NCI-H510A (cell line): ENCODE measurements at regions not wholly inside any gene's neighbourhood (a gene's known extent, or its start where the extent isn't known, plus 50 kb on each side); places are given as distances from the start of the nearest gene placed in this dataset.

Experiments
- DNase-seq: peaks from one replicate; lab custom pipeline; 2025; lab: John Stamatoyannopoulos, UW

DNA sequence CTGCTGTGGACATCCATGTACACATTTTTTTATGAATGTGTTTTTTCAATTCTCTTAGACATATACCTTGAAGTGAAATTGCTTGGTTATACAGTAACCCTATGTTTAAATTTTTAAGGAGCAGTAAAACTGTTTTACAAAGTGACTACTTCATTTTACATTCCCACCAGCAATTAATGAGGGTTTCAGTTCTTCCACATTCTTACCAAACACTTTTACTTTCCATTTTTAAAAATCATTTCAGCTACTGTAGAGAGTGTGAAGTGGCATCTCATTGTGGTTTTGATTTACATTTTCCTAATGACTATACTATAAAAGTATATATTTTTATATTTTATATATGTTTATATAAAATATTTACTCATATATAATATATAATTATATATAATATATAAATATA, 1221.5 kb downstream of the PLA2G4A start:
- DNase-seq = no peak

DNA sequence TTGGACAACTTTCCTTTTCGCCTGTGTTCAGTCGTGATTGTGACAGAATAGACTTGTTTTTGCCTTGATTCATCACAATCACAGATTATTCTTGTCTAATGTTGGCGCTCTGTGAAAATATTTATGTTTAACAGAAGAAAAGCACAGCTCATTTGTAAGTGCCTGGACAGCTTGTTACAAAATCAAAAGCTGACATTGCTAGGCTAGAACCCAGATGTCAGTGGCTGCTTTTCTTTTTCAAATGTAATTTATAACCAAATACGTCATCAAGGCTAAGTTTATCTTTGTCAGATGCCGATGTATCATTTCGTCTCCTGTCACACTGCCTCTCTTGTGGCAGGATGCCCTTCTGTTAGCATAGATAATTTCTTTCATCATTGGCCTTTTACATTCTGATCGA, 1227.3 kb downstream of the PLA2G4A start:
- no peak for DNase-seq

DNA sequence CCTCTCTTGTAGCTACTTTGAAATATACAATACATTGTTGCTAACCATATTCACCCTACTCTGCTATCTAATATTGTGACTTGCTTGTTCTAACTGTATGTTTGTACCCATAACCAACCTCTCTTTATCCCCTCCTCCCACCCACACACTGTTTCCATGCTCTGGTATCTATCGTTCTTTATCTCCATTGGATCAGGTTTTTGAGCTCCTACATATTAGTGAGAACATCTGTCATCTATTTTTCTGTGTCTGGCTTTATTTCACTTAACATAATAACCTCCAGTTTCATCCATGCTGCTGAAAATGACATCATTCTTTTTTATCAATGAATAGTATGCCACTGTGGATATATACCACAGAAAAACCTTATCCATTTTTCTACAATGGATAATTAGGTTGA, 1230.1 kb downstream of the PLA2G4A start:
- DNase-seq = no peak

DNA sequence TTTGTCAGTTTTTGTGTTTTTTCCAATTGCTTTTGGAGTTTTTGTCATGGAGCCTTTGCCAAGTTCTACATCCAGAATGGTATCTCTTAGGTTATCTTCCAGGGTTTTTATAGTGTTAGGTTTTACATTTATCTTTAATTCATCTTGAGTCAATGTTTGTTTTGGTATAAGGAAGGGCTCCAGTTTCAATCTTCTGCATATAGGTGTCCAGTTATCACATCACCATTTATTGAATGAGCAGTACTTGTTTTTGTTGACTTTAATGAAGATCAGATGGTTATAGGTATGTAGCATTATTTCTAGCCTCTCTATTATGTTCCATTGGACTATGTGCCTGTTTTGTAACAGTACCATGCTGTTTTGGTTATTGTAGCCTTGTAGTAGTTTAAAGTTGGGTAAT, 1233.1 kb downstream of the PLA2G4A start:
- DNase-seq = no peak

DNA sequence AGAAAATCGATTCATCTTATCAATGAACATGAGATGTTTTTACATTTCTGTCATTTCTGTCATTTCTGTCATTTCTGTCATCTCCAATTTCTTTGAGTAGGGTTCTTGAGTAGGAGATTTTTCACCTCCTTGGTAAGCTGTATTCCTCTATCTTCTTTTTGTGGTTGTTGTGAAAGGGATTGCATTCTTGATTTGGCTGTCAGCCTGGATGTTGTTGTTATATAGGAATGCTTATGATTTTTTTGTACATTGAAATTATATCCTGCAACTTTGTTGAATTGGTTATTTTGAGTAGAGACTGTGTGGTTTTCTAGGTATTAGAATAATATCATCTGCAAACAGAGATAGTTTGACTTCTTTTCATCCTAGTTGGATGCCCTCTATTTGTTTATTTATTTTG, 1233.7 kb downstream of the PLA2G4A start:
- no peak for DNase-seq

DNA sequence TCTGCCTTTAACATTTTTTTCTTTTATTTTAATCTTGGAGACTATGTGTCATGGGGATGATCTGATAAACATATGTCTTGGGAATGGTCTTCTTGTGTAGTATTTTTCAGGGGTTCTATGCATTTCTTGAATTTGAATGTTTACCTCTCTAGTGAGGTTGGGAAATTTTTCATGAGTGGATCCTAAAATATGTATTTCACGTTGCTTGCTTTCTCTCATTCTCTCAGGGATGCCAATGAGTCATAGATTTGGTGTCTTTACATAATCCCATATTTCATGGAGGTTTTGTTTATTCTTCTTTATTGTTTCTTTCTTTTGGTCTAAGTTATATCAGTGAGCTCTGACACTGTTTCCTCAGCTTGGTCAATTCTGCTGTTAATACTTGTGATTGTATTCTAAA, 1237.2 kb downstream of the PLA2G4A start:
- DNase-seq = no peak

DNA sequence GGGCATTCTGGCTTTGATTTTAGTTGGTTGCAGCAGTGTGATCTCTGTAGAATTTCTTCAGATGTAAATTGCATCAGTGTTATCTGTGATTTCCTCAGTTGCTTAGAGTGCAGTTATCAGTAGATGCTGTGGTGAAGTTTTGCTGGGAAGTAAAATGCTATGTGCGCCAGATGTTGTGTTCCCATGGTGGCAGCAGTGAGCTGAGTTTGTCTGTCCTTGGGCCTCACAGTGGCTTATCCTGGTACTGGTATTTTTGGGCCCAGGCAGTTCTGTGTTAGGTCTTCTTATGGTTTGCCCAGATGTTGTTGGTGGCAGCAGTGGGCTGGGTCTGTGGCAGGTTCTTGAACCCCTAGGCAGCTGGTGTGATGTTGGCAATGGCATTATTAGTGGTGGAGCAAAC, 1242.1 kb downstream of the PLA2G4A start:
- DNase-seq = no peak

DNA sequence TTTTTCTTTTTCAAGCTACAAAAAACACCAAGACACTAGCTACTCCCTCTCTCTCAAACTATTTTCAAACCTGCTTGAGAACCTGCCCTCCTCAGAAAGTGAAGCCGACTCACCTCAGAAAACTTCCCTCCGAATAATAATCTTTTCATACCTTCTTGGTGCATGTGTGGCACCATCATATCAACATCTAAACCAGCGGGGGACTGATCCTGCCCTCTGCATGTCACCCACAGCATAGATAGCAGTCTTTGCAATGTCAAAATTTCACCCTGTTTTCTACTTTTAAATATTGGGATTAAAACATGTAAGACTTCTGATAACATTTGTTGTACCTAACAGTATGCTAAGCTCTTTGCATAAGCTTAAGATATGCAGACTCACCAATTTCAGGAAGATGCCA, 1260.3 kb downstream of the PLA2G4A start:
- DNase-seq = no peak

DNA sequence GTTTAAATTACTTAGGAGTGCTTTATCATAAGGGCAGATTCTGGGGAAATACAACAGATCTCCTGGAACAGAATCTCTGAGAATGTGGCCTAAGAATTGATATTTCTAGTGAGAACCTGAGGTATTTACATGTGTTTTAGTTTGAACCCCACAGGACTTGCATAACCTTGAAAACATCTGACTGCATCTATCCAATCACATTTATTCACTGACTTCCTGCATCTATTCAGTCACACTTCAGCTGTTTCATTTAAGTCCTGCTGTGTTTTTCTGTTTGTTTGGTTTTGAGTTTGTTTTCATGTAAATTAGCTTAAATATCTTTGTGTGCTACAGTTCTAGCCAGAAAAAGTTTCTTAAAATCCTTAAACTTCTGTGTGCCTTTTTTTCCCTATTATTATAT, 1260.7 kb downstream of the PLA2G4A start:
- no peak for DNase-seq

DNA sequence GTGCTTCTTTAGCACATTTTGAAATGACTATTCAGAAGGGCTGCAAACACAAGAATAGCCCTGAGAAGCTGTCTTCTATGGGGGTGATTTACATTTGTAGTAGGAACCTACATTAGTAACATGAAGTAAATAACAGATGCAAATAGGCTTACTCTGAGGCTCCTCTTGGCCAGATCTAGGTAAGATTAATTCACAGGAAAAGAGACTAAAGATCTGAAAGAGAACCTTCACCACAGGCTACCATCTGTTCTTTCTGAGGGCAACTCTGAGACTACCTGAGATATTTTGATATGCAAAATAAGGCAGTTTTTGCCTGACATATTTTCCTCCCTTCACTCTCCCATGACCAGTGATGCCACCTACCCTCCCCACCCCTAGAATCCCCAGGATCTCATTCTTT, 1267.8 kb downstream of the PLA2G4A start:
- DNase-seq = no peak

DNA sequence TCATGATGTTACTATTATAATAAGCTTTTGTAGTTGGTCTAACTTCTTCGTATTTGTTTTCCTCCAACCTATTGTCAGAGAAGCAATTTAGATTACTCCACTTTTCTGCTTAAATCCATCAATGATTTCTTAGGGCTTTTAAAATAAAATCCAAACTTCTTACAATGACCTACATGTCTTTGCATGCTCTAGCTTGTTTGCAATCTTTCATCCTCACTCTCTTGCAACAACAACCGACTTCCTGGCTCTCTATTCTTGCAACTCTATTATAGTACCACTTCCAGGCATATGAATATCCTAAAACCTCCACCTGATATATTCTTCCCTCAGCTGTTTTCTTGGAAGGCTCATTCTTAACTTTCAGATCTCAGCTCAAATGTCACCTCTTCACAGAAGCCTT, 1288.7 kb downstream of the PLA2G4A start:
- no peak for DNase-seq

DNA sequence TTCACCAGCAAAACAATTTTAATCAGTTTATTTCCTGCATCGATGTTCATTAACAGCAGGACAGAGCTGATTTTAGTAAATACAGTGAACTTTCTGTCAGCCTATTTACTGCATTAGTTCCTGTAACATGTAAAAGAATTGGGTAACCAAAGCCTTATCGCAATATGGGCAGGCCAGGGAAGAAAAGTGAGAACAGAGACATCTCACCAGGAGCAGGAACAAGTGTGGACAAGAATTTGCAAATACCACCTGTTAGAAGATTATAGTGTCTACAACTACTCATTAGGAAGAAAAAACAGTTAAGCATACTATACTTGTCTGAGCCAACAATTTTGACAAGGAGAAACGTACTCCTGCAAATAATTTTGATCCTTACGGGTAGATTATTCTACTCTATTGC, 1293.9 kb downstream of the PLA2G4A start:
- no peak for DNase-seq

DNA sequence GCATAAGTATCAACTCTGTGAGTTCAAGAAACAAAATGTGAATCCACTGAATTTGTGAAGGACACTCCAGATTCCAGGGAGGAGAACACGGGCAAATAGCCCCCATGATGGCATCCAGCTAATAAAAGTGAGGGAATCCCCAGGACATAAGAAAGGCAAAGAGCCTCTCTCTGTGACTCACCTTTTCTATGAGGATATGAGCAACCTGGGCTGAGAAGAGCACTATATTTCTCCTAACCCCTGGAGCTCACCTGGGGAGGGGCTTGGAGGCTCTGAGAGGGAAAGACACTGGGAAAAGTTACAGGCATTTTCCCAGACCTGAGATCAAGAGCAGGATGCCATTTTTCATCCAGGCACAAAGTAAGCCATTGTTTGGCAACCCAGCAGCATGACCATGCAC, 1298.8 kb downstream of the PLA2G4A start:
- no peak for DNase-seq

DNA sequence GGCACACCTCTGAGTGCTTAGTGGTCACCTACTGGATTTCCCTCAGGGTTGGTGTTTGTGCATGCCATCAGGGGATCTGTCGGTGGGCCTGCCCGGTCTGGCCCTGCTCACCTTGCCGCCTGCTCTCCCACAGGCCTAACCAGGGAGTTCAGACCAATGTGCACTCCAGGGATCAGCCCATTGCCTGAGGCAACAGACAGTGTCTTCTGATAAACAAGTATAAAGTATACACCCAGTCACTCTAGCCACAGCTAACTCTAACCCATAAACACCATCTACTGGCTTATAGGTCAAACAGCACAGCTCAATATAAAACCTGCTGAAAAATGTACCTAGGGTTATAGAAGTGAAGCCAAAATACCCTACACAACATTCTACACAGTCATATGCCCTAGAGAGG, 1300.0 kb downstream of the PLA2G4A start:
- DNase-seq = no peak

DNA sequence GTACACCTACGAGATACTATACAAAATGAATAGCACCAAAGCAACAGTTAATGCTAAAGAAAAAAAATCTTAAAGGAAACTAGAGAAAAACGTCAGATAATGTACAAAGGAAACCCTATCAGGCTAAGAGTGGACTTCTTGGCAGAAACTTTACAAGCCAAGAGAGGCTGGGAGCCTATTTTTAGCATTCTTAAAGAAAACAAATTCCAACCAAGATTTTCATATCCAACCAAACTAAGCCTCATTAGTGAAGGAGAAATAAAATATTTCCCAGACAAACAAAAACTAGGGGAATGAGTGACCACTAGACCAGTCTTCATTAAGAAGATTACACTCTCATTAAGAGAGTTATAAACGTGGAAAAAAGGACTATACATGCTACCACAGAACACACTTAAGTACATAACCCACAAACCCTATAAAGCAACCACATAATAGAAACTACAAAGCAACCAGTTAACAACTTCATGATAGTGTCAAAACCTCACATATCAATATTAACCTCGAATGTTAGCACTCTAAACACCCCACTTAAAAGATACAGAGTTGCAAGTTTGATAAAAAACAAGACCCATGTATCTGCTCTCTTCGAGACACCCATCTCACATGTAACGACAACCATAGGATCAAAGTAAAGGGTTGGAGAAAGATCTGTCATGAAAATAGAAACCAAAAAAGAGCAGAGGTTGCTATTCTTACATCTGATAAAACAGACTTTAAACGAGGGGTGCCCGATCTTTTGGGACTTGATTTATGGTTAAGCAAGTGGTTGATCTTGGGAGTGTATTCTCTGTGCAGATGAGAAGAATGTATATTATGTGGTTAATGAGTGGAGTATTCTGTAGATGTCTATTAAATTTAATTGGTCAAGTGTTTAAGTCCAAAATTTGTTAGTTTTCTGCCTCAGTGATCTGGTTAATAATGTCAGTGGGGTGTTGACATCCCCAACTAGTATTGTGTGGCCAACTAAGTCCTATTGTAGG, 1301.4 kb downstream of the PLA2G4A start:
- no peak for DNase-seq

DNA sequence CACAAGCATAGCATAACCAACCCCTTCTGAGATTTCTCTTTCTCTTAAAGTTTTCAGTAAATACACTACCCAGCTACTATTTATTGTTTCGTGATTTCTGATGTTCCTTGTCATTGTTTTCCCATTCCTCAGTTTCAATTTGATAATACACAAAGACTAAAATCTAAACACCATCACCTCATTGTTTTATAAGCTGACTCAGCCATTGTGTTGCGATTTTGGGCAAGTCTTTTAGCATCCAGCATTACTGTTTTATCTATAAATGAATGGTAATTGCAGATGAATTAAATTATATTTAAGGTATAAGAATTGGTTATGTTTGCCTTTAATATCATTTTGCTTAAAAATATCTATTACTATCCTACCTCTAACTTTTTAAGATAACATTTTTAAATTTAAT, 1308.5 kb downstream of the PLA2G4A start:
- DNase-seq = no peak

DNA sequence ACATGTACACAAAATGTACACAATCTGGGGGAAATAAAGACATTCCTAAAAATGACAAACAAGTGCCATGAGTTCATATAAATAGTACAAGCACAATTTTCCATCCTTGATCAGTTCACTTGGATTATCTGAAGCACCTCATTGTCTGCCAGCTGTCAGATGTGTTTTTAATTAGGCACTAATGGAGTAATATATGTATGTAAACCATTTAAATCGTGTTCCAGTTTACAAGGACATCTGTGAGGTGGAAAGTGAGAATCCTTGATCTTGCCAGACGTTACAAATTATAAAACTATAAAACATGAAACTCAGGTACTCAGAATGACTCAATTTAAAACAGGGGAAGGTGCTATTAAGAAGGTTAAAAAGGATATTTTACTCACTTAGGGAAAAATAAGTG, 1312.2 kb downstream of the PLA2G4A start:
- DNase-seq = no peak

DNA sequence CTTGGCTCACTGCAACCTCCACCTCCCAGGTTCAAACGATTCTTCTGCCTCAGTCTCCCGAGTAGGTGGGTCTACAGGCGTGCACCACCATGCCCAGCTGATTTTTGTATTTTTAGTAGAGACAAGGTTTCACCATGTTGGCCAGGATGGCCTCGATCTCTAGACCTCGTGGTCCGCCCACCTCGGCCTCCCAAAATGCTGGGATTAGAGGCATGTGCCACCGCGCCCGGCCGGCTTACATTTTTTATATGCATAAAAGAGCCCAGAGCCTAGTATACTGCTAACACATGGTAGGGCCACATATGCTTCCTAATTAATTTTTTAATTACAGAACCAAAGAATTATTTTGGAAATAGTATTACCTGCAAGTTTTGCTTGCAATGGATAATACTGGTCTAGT, 1325.4 kb downstream of the PLA2G4A start:
- no peak for DNase-seq

DNA sequence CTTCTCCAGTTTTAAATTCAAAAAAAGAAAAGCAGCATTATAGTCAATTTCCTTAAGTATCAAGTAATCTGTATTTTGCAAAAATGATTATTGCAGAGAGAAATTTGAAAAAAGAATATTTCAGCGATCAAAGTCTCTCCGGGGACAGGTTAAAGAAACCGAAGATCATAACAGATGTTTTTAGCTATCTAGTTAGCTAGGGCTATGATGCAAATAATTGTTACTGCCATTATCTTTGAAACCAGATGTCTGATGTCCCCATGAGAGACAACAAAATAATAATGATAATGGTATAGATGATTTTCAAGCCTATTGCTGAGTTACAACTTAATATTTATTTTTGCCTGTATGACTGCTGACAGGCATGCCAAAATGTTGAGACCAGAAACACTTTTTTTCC, 1326.0 kb downstream of the PLA2G4A start:
- no peak for DNase-seq

DNA sequence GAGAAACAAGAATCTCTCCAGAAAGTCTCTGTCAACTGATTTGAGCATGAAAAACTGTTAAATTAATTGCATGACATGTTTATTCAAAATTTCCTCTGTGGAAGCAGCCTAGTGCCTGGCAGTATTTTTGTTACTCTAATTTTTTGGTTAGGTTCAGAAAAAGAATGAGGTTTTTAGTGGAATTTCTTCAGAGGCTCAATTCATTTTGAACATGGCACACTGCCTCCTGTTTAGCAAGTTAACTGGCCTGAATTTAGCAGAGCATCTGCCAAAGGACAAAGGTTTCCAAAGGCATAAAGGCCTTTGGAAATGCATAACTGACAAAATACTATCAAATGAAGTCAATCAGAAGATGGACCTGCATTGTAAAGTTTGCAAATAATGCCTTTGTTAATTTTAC, 1326.5 kb downstream of the PLA2G4A start:
- no peak for DNase-seq

DNA sequence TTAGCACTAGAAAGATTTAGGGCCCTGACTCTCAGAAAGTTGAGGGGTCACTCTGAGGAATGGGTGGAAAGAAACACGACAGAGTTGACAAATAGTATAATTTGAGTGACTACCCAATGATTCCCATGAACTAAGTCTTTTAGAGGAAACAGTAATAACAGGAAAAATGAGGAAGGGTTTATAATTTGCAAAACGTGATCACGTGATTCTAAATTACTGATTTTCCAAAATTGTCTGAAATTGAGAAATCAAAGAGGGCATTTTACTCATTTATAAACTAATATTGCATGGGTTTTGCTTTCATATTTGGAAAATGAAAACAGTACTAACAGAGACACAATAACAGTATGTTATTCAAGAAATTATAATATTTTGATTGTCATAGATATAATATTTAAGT, 1335.7 kb downstream of the PLA2G4A start:
- DNase-seq = no peak

DNA sequence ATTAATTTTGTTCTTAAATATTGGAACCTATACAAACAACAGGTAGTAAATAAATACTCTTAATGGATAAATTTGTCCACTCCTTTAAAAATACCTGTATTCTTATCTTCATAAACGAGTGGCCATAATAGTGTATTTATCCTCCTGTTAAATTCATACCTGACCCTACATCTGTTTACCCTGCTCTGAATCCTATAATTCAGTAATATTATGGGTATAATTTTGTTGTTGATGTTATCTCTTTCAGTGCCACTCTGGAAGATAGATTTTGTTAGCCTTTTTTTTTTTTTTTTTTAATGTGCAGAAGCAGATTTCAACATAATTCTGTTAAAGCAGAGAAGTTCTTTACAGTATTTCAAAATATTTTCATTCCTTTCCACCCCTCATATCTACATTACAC, 1337.9 kb downstream of the PLA2G4A start:
- no peak for DNase-seq

DNA sequence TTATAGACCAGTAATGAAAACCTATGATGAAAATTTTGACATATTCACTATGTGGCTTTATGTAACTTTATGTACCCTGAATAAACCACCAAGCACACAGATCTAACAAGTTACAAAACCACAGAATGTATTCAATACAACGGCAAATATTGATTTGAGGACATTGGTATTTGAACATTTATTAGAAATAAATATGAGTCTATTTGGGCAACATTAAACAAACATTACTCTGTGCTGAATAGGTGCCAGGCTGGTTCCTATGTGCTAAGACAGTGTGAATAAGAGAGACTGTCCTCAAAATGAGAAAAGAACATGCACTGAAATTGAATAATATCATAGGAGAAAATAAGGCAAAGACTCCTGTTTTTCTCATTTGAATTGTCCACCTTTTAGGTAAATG, 1341.2 kb downstream of the PLA2G4A start:
- DNase-seq = no peak

DNA sequence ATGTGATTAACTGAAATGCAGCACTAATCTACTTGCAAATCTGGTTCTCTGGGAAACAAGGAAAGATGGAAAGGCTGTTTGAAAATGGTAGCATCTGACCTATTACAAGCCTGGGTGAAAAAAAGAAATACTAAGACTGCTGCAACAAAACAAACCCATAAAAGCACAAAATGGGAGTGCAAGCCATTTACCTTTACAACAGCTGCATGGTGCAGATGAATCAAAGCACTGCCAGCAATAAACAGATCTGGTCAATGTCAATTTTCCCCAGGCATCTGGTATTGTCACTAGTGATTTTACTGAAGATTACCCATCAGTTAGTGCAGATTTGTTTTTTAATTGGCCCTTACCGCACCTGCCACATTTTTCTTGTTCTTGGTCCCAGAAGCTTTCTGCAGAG, 1341.7 kb downstream of the PLA2G4A start:
- DNase-seq = no peak
